Esophagus muscularis mucosa (tissue), 3 donors: ENCODE measurements at regions not wholly inside any gene's neighbourhood (a gene's known extent, or its start where the extent isn't known, plus 50 kb on each side); places are given as distances from the start of the nearest gene placed in this dataset.

Experiments used
- POLR2A ChIP-seq: fragments of 450-650 bp; IDR thresholded peaks from one replicate; pipeline ENCODE4 v1.6.1; 2017; ENCODE audit warnings: antibody characterized with exemption, moderate library complexity, mild to moderate bottlenecking, low read depth
- TF ChIP-seq, protein P1 (sequence below), 3 experiments: fragments of 200-600 bp in 2 of 3; fragments of 450-650 bp in 1 of 3; sonication (generic) in 2 of 3; IDR thresholded peaks; one replicate each; pipeline ENCODE4 v1.5.1; 2017 to 2019; ENCODE audit warnings: antibody characterized with exemption in 3 of 3, mild to moderate bottlenecking in 2 of 3, moderate library complexity in 1 of 3

DNA sequence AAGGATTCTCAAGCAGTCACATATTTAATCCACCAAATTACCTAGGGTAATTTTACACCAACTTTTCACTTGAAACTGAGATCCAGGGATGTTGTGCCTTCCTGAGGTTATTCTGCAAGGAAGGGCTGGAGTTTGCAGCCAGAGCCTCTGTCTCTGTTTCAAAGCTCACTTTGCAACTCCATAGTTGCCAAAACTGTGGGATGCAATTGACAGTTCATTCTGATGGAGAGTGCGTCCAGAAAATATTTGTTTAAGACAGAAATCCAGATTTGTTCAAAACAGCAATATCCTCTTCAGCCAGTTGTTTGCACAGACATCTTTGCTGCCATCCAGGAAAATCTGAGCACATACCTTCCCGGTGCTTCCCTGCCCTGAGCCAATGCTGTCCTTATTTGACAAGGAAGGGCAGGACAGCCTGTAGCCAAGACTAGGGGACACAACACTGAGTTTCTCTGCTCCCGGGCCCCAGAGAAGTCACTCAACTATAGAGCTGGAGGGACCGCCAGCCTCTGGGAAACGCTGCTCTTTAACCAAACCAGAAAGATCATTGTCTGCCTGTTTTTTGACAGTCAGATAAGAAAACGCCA is 297.4 kb downstream of the HIVEP2 start:
- TF ChIP-seq, protein P1, sequence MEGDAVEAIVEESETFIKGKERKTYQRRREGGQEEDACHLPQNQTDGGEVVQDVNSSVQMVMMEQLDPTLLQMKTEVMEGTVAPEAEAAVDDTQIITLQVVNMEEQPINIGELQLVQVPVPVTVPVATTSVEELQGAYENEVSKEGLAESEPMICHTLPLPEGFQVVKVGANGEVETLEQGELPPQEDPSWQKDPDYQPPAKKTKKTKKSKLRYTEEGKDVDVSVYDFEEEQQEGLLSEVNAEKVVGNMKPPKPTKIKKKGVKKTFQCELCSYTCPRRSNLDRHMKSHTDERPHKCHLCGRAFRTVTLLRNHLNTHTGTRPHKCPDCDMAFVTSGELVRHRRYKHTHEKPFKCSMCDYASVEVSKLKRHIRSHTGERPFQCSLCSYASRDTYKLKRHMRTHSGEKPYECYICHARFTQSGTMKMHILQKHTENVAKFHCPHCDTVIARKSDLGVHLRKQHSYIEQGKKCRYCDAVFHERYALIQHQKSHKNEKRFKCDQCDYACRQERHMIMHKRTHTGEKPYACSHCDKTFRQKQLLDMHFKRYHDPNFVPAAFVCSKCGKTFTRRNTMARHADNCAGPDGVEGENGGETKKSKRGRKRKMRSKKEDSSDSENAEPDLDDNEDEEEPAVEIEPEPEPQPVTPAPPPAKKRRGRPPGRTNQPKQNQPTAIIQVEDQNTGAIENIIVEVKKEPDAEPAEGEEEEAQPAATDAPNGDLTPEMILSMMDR (IDR thresholded peaks at IDR 0.05): no peak
- TF ChIP-seq POLR2A: no peak
